HEK293 (cell line): ENCODE measurements at regions not wholly inside any gene's neighbourhood (a gene's known extent, or its start where the extent isn't known, plus 50 kb on each side); places are given as distances from the start of the nearest gene placed in this dataset.

Source experiments
- MEIS1 ChIP-seq: sonication (generic); formaldehyde crosslinking; IDR thresholded peaks from 2 replicates; pipeline ENCODE4 v1.8.1; 2022; ENCODE audit warnings: missing genetic modification reagents, mild to moderate bottlenecking, borderline replicate concordance
- PRDM1 ChIP-seq: fragments of 450-650 bp; formaldehyde crosslinking; IDR thresholded peaks from 2 replicates; pipeline ENCODE4; 2016; ENCODE audit warnings: missing biosample characterization, missing genetic modification characterization
- RBAK ChIP-seq: fragments of 450-650 bp; formaldehyde crosslinking; IDR thresholded peaks from 2 replicates; pipeline ENCODE4 v1.5.1; 2016; ENCODE audit warnings: missing biosample characterization, missing genetic modification characterization
- TCF7L2 ChIP-seq: IDR thresholded peaks from 2 replicates; pipeline ENCODE4 v1.6.1; 2011; ENCODE audit warnings: low read depth, mild to moderate bottlenecking, inconsistent platforms, low read length, moderate library complexity, borderline replicate concordance
- ZBTB11 ChIP-seq: fragments of 450-650 bp; formaldehyde crosslinking; conservative IDR thresholded peaks from 2 replicates; pipeline ENCODE4 v1.5.1; 2016; ENCODE audit warnings: low read depth, missing biosample characterization, missing genetic modification characterization
- ZBTB7A ChIP-seq: fragments of 450-650 bp; formaldehyde crosslinking; IDR thresholded peaks from 2 replicates; pipeline ENCODE4 v1.5.1; 2016; ENCODE audit warnings: low read depth, missing biosample characterization, missing genetic modification characterization
- ZNF24 ChIP-seq: fragments of 450-650 bp; formaldehyde crosslinking; IDR thresholded peaks from 2 replicates; pipeline ENCODE4 v1.5.1; 2016; ENCODE audit warnings: missing biosample characterization, missing genetic modification characterization
- ZNF510 ChIP-seq: fragments of 450-650 bp; formaldehyde crosslinking; IDR thresholded peaks from 2 replicates; pipeline ENCODE4 v1.5.1; 2018; ENCODE audit warnings: mild to moderate bottlenecking, missing genetic modification characterization, missing biosample characterization; ENCODE audit not compliant: insufficient replicate concordance
- ZSCAN5A ChIP-seq: fragments of 450-650 bp; formaldehyde crosslinking; IDR thresholded peaks from 2 replicates; pipeline ENCODE4 v1.5.1; 2016; ENCODE audit warnings: missing biosample characterization, missing genetic modification characterization
- TF ChIP-seq, protein P1 (sequence below): fragments of 450-650 bp; formaldehyde crosslinking; IDR thresholded peaks from 2 replicates; pipeline ENCODE4 v1.5.1; 2016; ENCODE audit warnings: missing biosample characterization, missing genetic modification characterization
- TF ChIP-seq, protein P2 (sequence below): fragments of 450-650 bp; formaldehyde crosslinking; optimal IDR thresholded peaks from 2 replicates; pipeline ENCODE3; 2016; ENCODE audit warnings: missing biosample characterization, mild to moderate bottlenecking, missing genetic modification characterization

GRCh38 chr12:46963977-46964971, 115.1 kb upstream of the PCED1B start:
- TF ChIP-seq, protein P1, sequence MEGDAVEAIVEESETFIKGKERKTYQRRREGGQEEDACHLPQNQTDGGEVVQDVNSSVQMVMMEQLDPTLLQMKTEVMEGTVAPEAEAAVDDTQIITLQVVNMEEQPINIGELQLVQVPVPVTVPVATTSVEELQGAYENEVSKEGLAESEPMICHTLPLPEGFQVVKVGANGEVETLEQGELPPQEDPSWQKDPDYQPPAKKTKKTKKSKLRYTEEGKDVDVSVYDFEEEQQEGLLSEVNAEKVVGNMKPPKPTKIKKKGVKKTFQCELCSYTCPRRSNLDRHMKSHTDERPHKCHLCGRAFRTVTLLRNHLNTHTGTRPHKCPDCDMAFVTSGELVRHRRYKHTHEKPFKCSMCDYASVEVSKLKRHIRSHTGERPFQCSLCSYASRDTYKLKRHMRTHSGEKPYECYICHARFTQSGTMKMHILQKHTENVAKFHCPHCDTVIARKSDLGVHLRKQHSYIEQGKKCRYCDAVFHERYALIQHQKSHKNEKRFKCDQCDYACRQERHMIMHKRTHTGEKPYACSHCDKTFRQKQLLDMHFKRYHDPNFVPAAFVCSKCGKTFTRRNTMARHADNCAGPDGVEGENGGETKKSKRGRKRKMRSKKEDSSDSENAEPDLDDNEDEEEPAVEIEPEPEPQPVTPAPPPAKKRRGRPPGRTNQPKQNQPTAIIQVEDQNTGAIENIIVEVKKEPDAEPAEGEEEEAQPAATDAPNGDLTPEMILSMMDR (tag by site-specific recombination) = no peak
- TF ChIP-seq, protein P2, sequence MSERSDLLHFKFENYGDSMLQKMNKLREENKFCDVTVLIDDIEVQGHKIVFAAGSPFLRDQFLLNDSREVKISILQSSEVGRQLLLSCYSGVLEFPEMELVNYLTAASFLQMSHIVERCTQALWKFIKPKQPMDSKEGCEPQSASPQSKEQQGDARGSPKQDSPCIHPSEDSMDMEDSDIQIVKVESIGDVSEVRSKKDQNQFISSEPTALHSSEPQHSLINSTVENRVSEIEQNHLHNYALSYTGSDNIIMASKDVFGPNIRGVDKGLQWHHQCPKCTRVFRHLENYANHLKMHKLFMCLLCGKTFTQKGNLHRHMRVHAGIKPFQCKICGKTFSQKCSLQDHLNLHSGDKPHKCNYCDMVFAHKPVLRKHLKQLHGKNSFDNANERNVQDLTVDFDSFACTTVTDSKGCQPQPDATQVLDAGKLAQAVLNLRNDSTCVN (tag by site-specific recombination) = no peak
- TF ChIP-seq ZNF510 (tag by site-specific recombination) (no peak), ZNF24 (tag by site-specific recombination) (no peak), MEIS1 (no peak), RBAK (tag by site-specific recombination) (no peak), ZSCAN5A (tag by site-specific recombination) (no peak), TCF7L2 (no peak), ZBTB11 (tag by site-specific recombination) (no peak), ZBTB7A (no peak), PRDM1 (no peak)
